ENCODE measurements at regions not wholly inside any gene's neighbourhood (a gene's known extent, or its start where the extent isn't known, plus 50 kb on each side); places are given as distances from the start of the nearest gene placed in this dataset.

- Histone ChIP-seq H3K79me1 (ENCODE audit: low read length) (no peaks in the 10 kb centered on the region), H2BK12ac (ENCODE audit: low read length) (no peak overlapping the region), H3K9me3 (ENCODE audit: insufficient read depth, low read depth, low read length) (no peaks in the 10 kb centered on the region), H3K18ac (ENCODE audit: low read length) (no peak overlapping the region), H4K91ac (ENCODE audit: low read depth, low read length) (no peak overlapping the region), H3K27ac (ENCODE audit: low read depth, low read length) (no peak overlapping the region), H3K4me3 (ENCODE audit: low read depth, low read length) (peak overlapping the region; percentile 46), H2BK5ac (ENCODE audit: low read depth, low read length, poor library complexity) (no peak overlapping the region), H2AFZ (ENCODE audit: insufficient read depth, low read length, poor library complexity) (no peak overlapping the region), H2AK5ac (ENCODE audit: low read length) (no peak overlapping the region), H2BK120ac (ENCODE audit: insufficient read depth, low read length, poor library complexity) (no peak overlapping the region), H3K27me3 (ENCODE audit: insufficient read depth, low read length) (no peaks in the 10 kb centered on the region), H3K4me2 (ENCODE audit: low read length) (no peak overlapping the region), H3K9ac (ENCODE audit: low read length) (no peak overlapping the region), H4K12ac (ENCODE audit: low read depth, low read length) (no peak overlapping the region), H3K23ac (ENCODE audit: low read length) (no peak overlapping the region), H3K4ac (ENCODE audit: low read depth, low read length) (no peak overlapping the region), H3K4me1 (ENCODE audit: control insufficient read depth in 1 of 2, insufficient read depth in 2 of 2, low read length in 2 of 2) (no peaks in the 10 kb centered on the region), H3K14ac (ENCODE audit: low read length) (no peak overlapping the region), H4K8ac (ENCODE audit: low read depth, low read length) (no peak overlapping the region), H3K79me2 (ENCODE audit: control insufficient read depth, insufficient read depth, low read length, poor library complexity) (no peaks in the 10 kb centered on the region), H3K36me3 (ENCODE audit: control insufficient read depth in 1 of 2, insufficient read depth in 2 of 2, low read length in 2 of 2) (no peaks in the 10 kb centered on the region)
- no CpG with 5 or more reads among the region's 19 CpGs for WGBS (ENCODE audit: extremely low coverage, insufficient coverage, insufficient read length)
- DNase-seq: no peak
These were observed 188.0 kb downstream of the RTP5 start for GRCh38 chr2:242057379-242058040.

DNA sequence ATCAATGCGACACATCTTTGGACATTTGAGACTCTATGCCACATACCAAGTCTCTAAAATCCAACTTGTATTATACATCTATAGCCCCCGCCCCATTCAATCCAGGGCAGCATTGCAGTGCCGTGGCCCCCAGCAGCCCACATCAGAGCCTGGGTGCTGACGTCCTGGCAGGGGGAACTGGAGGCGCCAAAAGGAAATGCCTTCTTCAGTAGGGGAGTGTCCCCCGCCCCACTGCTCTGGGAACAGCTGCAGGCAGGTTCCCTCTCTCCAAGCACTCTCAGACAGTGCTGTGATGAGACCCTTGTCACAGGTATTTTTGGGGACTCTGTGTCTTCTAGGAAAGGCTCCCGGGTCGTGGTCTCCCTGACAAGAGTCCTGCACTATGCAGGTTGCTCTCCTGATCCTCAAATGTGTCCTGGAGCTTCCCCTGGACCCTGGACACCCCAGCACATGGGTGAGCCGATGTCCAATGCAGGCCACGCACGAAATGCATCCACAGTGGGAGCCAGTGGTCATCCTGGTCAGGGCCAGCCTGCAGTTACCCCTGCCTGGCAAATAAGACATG is 188.7 kb downstream of the RTP5 start:
- no peak overlapping the region for H3K27ac ChIP-seq (ENCODE audit: low read depth, low read length)
- H3K4me2 ChIP-seq (ENCODE audit: low read length): no peak overlapping the region
- WGBS (ENCODE audit: extremely low coverage, insufficient coverage, insufficient read length): no CpG with 5 or more reads among the region's 11 CpGs
- H3K9ac ChIP-seq (ENCODE audit: low read length): no peak overlapping the region
- no peak overlapping the region for H2BK5ac ChIP-seq (ENCODE audit: low read depth, low read length, poor library complexity)
- H4K12ac ChIP-seq (ENCODE audit: low read depth, low read length): no peak overlapping the region
- H3K9me3 ChIP-seq (ENCODE audit: insufficient read depth, low read depth, low read length): no peaks in the 10 kb centered on the region
- no peak overlapping the region for H2AFZ ChIP-seq (ENCODE audit: insufficient read depth, low read length, poor library complexity)
- no peaks in the 10 kb centered on the region for H3K36me3 ChIP-seq (ENCODE audit: control insufficient read depth in 1 of 2, insufficient read depth in 2 of 2, low read length in 2 of 2)
- no peak overlapping the region for H2BK12ac ChIP-seq (ENCODE audit: low read length)
- H4K8ac ChIP-seq (ENCODE audit: low read depth, low read length): no peak overlapping the region
- no peak for DNase-seq
- no peak overlapping the region for H3K4ac ChIP-seq (ENCODE audit: low read depth, low read length)
- no peak overlapping the region for H3K18ac ChIP-seq (ENCODE audit: low read length)
- no peak overlapping the region for H2BK120ac ChIP-seq (ENCODE audit: insufficient read depth, low read length, poor library complexity)
- H4K91ac ChIP-seq (ENCODE audit: low read depth, low read length): no peak overlapping the region
- H3K4me3 ChIP-seq (ENCODE audit: low read depth, low read length): no peak overlapping the region
- no peaks in the 10 kb centered on the region for H3K79me2 ChIP-seq (ENCODE audit: control insufficient read depth, insufficient read depth, low read length, poor library complexity)
- H3K23ac ChIP-seq (ENCODE audit: low read length): no peak overlapping the region
- H3K14ac ChIP-seq (ENCODE audit: low read length): no peak overlapping the region
- no peaks in the 10 kb centered on the region for H3K4me1 ChIP-seq (ENCODE audit: control insufficient read depth in 1 of 2, insufficient read depth in 2 of 2, low read length in 2 of 2)
- H3K27me3 ChIP-seq (ENCODE audit: insufficient read depth, low read length): no peaks in the 10 kb centered on the region
- H2AK5ac ChIP-seq (ENCODE audit: low read length): no peak overlapping the region
- H3K79me1 ChIP-seq (ENCODE audit: low read length): no peaks in the 10 kb centered on the region

GRCh38 chr2:242059566-242059965 is 190.0 kb downstream of the RTP5 start:
- Histone ChIP-seq H3K36me3 (ENCODE audit: control insufficient read depth in 1 of 2, insufficient read depth in 2 of 2, low read length in 2 of 2) (no peaks in the 10 kb centered on the region), H2BK12ac (ENCODE audit: low read length) (no peak overlapping the region), H3K23ac (ENCODE audit: low read length) (no peak overlapping the region), H2BK5ac (ENCODE audit: low read depth, low read length, poor library complexity) (no peak overlapping the region), H4K91ac (ENCODE audit: low read depth, low read length) (no peak overlapping the region), H3K4me1 (ENCODE audit: control insufficient read depth in 1 of 2, insufficient read depth in 2 of 2, low read length in 2 of 2) (no peaks in the 10 kb centered on the region), H2AFZ (ENCODE audit: insufficient read depth, low read length, poor library complexity) (no peak overlapping the region), H3K9ac (ENCODE audit: low read length) (no peak overlapping the region), H4K12ac (ENCODE audit: low read depth, low read length) (no peak overlapping the region), H2BK120ac (ENCODE audit: insufficient read depth, low read length, poor library complexity) (no peak overlapping the region), H3K9me3 (ENCODE audit: insufficient read depth, low read depth, low read length) (peaks cover 2% of the 10 kb centered on the region), H3K4ac (ENCODE audit: low read depth, low read length) (no peak overlapping the region), H4K8ac (ENCODE audit: low read depth, low read length) (no peak overlapping the region), H2AK5ac (ENCODE audit: low read length) (no peak overlapping the region), H3K79me2 (ENCODE audit: control insufficient read depth, insufficient read depth, low read length, poor library complexity) (no peaks in the 10 kb centered on the region), H3K18ac (ENCODE audit: low read length) (no peak overlapping the region), H3K27ac (ENCODE audit: low read depth, low read length) (no peak overlapping the region), H3K79me1 (ENCODE audit: low read length) (no peaks in the 10 kb centered on the region), H3K27me3 (ENCODE audit: insufficient read depth, low read length) (no peaks in the 10 kb centered on the region), H3K4me2 (ENCODE audit: low read length) (no peak overlapping the region), H3K14ac (ENCODE audit: low read length) (no peak overlapping the region), H3K4me3 (ENCODE audit: low read depth, low read length) (no peak overlapping the region)
- WGBS (ENCODE audit: extremely low coverage, insufficient coverage, insufficient read length): no CpG with 5 or more reads among the region's 7 CpGs
- DNase-seq: no peak

DNA sequence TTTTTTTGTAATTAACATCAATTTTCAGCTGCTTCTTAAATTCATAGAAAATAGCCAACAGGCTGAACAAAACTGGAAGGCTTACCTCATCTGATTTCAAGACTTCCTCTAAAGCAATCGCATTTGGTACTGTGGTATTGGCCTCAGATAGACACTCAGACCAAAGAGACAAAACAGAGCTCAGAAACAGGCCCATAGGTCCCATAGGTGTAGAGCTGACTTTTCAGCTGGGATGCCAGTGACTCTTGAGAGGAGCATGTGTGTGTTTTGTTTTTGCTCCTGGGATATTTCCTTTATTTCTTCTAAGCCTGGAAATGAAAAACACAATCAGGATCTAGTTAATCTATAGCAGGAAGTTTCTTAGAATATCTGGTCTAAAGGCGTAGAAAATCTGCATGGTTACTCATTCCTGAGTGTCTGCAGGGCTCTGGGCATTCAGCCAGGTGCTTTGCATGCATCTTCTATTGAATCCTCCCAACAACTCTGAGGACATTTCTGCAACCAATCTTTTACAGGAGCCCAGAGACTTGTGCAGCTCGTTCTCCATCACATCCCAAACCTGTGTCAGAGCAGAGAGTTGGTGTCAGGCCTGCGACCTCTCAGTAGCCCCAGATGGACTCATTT is 190.8 kb downstream of the RTP5 start:
- Histone ChIP-seq H3K9me3 (ENCODE audit: insufficient read depth, low read depth, low read length) (peaks cover 2% of the 10 kb centered on the region), H3K4me1 (ENCODE audit: control insufficient read depth in 1 of 2, insufficient read depth in 2 of 2, low read length in 2 of 2) (no peaks in the 10 kb centered on the region), H3K14ac (ENCODE audit: low read length) (no peak overlapping the region), H4K91ac (ENCODE audit: low read depth, low read length) (no peak overlapping the region), H3K4ac (ENCODE audit: low read depth, low read length) (no peak overlapping the region), H2BK5ac (ENCODE audit: low read depth, low read length, poor library complexity) (no peak overlapping the region), H3K4me3 (ENCODE audit: low read depth, low read length) (no peak overlapping the region), H2BK12ac (ENCODE audit: low read length) (no peak overlapping the region), H3K4me2 (ENCODE audit: low read length) (no peak overlapping the region), H3K79me1 (ENCODE audit: low read length) (no peaks in the 10 kb centered on the region), H2AK5ac (ENCODE audit: low read length) (no peak overlapping the region), H4K8ac (ENCODE audit: low read depth, low read length) (no peak overlapping the region), H3K79me2 (ENCODE audit: control insufficient read depth, insufficient read depth, low read length, poor library complexity) (no peaks in the 10 kb centered on the region), H3K9ac (ENCODE audit: low read length) (no peak overlapping the region), H3K27ac (ENCODE audit: low read depth, low read length) (no peak overlapping the region), H2AFZ (ENCODE audit: insufficient read depth, low read length, poor library complexity) (no peak overlapping the region), H2BK120ac (ENCODE audit: insufficient read depth, low read length, poor library complexity) (no peak overlapping the region), H4K12ac (ENCODE audit: low read depth, low read length) (no peak overlapping the region), H3K23ac (ENCODE audit: low read length) (no peak overlapping the region), H3K27me3 (ENCODE audit: insufficient read depth, low read length) (no peaks in the 10 kb centered on the region), H3K18ac (ENCODE audit: low read length) (no peak overlapping the region), H3K36me3 (ENCODE audit: control insufficient read depth in 1 of 2, insufficient read depth in 2 of 2, low read length in 2 of 2) (no peaks in the 10 kb centered on the region)
- WGBS (ENCODE audit: extremely low coverage, insufficient coverage, insufficient read length): no CpG with 5 or more reads among the region's 4 CpGs
- DNase-seq: no peak

Data from trophoblast cell (in vitro differentiated cells and primary cell).